GM19463 (cell line): ENCODE measurements at regions not wholly inside any gene's neighbourhood (a gene's known extent, or its start where the extent isn't known, plus 50 kb on each side); places are given as distances from the start of the nearest gene placed in this dataset.
"Not testable (repeated sequence)": the region's sequence is repeated elsewhere in the genome, so short reads cannot be mapped to it uniquely, and the experiment has no call there.

Experiments
- ATAC-seq: cut with Tn5 transposase; IDR thresholded peaks from one replicate; pipeline ENCODE4 v1.9.1; 2021; ENCODE audit warnings: mild to moderate bottlenecking, moderate library complexity; ENCODE audit not compliant: unreplicated experiment

DNA sequence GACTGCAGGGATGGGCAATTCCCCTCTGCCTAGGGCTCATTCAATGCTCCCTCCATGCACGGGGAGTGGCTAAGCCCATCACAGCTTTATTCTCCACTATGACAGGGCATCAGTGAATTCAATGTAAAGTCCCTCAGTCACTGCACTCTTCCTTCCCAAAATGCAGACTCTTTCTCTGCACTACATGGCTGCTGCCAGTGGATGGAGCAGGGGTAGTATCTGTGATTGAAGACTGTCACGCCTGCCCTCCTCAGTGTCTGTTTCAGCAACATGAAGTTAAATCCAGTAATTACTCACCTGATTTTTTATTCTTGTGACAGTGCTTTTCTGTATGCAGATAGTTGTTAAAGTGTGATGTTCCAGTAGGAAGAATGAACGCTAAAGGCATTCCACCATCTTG is 1323.2 kb downstream of the AMY1C start:
- ATAC-seq = no peak

GRCh38 chr1:105073660-105074059 is 1324.0 kb downstream of the AMY1C start:
- ATAC-seq = no peak

DNA sequence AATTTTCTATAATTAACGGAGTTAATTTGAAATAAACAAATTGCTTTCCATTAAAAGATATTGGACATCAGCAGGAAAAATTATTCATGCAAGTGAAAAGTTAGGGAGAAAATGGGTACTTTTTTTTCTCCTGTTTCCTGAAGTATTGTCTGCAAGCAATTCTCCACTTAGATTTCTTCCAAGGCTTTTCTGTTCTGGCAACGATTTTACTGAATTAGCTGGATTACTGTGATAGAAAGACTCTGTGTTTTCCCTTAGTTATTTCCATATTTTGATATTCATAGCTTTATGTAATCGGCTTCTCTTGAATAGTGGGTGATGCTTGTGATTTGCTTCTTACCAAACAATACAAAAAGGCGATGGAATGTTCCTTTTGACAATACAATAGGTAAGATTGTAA is 1333.9 kb downstream of the AMY1C start:
- ATAC-seq = no peak

DNA sequence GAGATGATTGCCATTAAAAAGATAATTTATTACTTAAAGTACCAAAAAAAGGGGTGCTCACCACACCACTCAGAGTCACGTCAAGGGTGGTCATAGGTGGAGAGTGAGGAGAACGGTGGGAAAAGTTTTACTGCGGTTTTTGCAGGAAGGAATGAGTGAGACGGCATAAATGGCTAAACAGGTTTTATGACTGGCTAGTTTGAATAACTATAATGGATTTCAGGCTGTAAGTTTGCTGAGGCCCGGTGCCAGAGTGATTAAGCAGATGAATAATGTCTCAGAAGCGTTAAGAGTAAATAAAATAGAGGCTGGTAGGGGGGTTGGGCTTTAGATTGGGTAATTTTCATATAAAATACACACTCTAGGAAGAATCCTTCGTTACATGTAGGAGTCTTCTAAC is 1337.8 kb downstream of the AMY1C start:
- no peak for ATAC-seq

- no peak for ATAC-seq
Measured at GRCh38 chr1:105088166-105088565, 1338.5 kb downstream of the AMY1C start.

DNA sequence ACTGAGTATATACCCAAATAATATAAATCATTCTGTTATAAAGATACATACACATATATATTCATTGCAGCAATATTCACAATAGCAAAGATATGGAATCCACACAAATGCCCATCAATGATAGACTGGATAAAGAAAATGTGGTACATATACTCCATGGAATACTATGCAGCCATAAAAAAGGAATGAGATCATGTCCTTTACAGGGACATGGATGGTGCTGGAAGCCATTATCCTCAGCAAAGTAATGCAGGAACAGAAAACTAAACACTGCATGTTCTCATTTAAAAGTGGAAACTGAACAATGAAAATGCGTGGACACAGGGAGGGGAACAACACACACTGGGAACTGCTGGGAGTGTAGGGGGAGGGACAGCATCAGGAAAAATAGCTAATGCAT is 1344.2 kb downstream of the AMY1C start:
- not testable (repeated sequence) for ATAC-seq

DNA sequence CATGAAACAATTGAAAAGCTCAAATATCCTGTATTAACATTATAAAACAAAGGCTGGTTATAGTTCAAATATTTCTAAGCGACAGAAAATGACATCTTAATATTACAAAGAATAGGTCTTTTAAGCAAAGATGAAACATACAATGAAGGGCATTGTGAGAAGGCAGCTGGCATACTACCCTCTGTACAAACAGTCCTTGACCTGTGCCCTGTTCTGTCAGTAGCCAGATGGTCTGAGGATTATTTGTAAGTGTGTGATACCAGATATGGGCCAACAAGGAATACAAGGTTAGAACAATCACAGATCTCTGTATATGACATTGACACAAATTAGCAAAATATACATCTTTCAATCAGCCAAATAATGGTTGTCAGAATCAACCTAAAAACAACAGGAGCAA is 1350.4 kb downstream of the AMY1C start:
- ATAC-seq = no peak

DNA sequence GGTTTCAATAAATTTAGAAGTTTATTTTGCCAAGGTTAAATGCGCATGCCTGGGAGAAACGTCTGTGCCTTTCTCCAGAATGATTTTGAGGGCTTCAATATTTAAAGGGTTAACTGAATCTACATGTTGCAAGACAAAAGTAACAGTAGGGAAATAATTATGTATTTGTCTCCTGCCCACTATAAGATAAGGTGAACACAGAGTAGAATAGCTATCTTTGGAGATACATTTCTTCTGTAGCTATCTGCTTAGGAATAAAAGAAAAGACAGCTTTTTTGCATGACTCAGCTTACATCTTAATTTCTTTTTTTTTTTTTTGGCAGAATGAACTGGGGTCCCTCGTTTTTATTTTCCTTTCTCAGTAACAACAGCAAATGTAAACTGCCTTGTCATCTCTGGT is 1351.6 kb downstream of the AMY1C start:
- no peak for ATAC-seq

- no peak for ATAC-seq
Measured at GRCh38 chr1:105102371-105102770, 1352.7 kb downstream of the AMY1C start.

- ATAC-seq = no peak
Measured at GRCh38 chr1:105122041-105122440, 1372.3 kb downstream of the AMY1C start.

- ATAC-seq = peak; percentile 83
Measured at GRCh38 chr1:105137543-105138457, 1388.1 kb downstream of the AMY1C start.

GRCh38 chr1:105138458-105138893 is 1388.8 kb downstream of the AMY1C start:
- no peak for ATAC-seq

GRCh38 chr1:105172788-105173187 is 1423.1 kb downstream of the AMY1C start:
- ATAC-seq = no peak

GRCh38 chr1:105180789-105181188 is 1431.1 kb downstream of the AMY1C start:
- no peak for ATAC-seq

GRCh38 chr1:105204836-105205371 is 1455.2 kb downstream of the AMY1C start:
- ATAC-seq = no peak

DNA sequence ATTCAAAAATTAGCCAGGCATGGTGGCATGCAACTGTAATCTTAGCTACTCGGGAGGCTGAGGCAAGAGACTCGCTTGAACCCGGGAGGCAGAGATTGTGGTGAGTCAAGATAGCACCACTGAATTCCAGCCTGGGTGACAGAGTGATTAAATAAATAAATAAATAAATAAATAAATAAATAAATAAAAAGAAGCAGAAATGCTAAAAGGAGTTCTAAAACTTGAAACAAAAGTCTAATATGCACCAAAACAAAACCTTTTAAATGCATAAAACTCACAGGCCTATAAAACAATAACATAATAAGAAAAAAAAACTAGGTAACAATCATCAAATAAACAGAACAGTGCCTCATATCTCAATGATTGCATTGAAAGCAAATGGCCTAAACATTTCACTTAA is 1458.9 kb downstream of the AMY1C start:
- no peak for ATAC-seq

DNA sequence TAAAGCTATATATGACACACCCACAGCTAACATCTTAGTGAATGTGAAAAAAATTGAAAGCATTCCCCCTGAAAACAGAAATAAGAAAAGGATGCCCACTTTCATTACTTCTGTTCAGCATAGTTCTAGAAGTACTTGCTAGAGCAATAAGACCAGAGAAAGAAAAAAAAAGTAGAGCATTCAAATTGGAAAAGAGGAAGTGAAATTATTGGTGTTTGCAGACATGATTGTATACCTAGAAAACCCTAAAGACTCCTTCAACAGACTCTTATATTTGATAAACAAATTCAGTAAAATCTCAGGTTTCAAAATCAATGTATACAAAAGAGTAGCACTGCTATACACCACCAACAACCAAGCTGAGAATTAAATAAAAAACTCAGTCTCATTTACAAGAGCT is 1461.0 kb downstream of the AMY1C start:
- no peak for ATAC-seq

- ATAC-seq = no peak
Measured at GRCh38 chr1:105231378-105231777, 1481.7 kb downstream of the AMY1C start.

GRCh38 chr1:105243411-105243810 is 1493.7 kb downstream of the AMY1C start:
- ATAC-seq = no peak

DNA sequence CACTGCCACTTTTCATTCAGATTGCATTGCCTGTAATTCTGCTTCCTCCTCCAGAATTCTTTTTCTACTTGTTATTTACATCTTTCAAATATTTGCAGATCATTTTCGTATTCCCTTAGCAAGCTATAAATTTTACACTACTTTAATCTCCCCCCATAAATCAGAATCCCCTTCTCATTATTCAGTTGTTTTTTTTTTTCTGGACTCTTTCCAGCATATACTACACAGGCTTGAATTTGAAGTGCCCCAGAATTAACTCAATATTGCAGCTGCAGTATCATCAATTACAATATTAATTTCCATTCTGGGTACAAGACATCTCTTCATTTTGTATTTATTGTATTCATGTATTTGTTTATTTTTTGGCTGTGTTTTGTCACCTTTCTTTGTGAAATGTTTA is 1494.3 kb downstream of the AMY1C start:
- no peak for ATAC-seq

- no peak for ATAC-seq
Measured at GRCh38 chr1:105254906-105255305, 1505.2 kb downstream of the AMY1C start.

GRCh38 chr1:105260001-105260400 is 1510.3 kb downstream of the AMY1C start:
- ATAC-seq = no peak
